Testis (tissue), 2 donors: ENCODE measurements at regions not wholly inside any gene's neighbourhood (a gene's known extent, or its start where the extent isn't known, plus 50 kb on each side); places are given as distances from the start of the nearest gene placed in this dataset.
"Not testable (repeated sequence)": the region's sequence is repeated elsewhere in the genome, so short reads cannot be mapped to it uniquely, and the experiment has no call there.

ENCODE experiments used
- POLR2A ChIP-seq: fragments of 450-650 bp; IDR thresholded peaks from one replicate; pipeline ENCODE4 v1.6.1; 2017; ENCODE audit warnings: antibody characterized with exemption, mild to moderate bottlenecking, moderate library complexity
- TF ChIP-seq, protein P1 (sequence below), 3 experiments: fragments of 450-650 bp in 2 of 3; fragments of 200-600 bp in 1 of 3; sonication (generic) in 1 of 3; IDR thresholded peaks; one replicate each; pipeline ENCODE4 v1.5.1; 2016 to 2019; ENCODE audit warnings: antibody characterized with exemption in 3 of 3, mild to moderate bottlenecking in 2 of 3, moderate library complexity in 1 of 3

- TF ChIP-seq, protein P1, sequence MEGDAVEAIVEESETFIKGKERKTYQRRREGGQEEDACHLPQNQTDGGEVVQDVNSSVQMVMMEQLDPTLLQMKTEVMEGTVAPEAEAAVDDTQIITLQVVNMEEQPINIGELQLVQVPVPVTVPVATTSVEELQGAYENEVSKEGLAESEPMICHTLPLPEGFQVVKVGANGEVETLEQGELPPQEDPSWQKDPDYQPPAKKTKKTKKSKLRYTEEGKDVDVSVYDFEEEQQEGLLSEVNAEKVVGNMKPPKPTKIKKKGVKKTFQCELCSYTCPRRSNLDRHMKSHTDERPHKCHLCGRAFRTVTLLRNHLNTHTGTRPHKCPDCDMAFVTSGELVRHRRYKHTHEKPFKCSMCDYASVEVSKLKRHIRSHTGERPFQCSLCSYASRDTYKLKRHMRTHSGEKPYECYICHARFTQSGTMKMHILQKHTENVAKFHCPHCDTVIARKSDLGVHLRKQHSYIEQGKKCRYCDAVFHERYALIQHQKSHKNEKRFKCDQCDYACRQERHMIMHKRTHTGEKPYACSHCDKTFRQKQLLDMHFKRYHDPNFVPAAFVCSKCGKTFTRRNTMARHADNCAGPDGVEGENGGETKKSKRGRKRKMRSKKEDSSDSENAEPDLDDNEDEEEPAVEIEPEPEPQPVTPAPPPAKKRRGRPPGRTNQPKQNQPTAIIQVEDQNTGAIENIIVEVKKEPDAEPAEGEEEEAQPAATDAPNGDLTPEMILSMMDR (IDR thresholded peaks at IDR 0.05), result not testable (repeated sequence)
- TF ChIP-seq POLR2A, result not testable (repeated sequence)
These were observed 99.7 kb downstream of the NDFIP1 start for GRCh38 chr5:142208244-142208643.
